PC-3 (cell line): ENCODE measurements at regions not wholly inside any gene's neighbourhood (a gene's known extent, or its start where the extent isn't known, plus 50 kb on each side); places are given as distances from the start of the nearest gene placed in this dataset.

Experiments
- ATAC-seq: fragments of 200-7000 bp; cut with Tn5 transposase; 2 replicates; pipeline ENCODE4 v1.9.1; 2020; ENCODE audit warnings: mild to moderate bottlenecking, moderate library complexity
- BruUV-seq: library from RNA; stranded (reverse); fragments of 400-500 nt; replicated peaks from 2 replicates; lab custom pipeline; 2021; lab: Mats Ljungman, UMichigan
- CTCF ChIA-PET: fragments of 300-600 bp; sonication (Branson Sonifier 250); formaldehyde crosslinking; loops from one replicate; lab custom pipeline; 2022; ENCODE audit warnings: antibody characterized with exemption; lab: Charles Lee
- POLR2A ChIA-PET: fragments of 300-600 bp; sonication (Branson Sonifier 250); formaldehyde crosslinking; loops from one replicate; lab custom pipeline; 2022; ENCODE audit warnings: antibody characterized with exemption; ENCODE audit not compliant: unreplicated experiment; lab: Charles Lee
- DNase-seq: peaks from one replicate; pipeline ENCODE4 v3.0.0-alpha.2; 2015
- H2AFZ ChIP-seq: fragments of 300-600 bp; sonication (generic); 2 replicates; pipeline ENCODE4 v1.6.0; 2016; ENCODE audit warnings: antibody characterized with exemption, low read length
- H3F3A ChIP-seq: fragments of 300-600 bp; sonication (generic); one replicate; pipeline ENCODE4 v1.6.0; 2017; ENCODE audit warnings: antibody characterized with exemption, low read length, control low read depth, mild to moderate bottlenecking; ENCODE audit not compliant: unreplicated experiment
- H3K27ac ChIP-seq: fragments of 300-600 bp; sonication (generic); 2 replicates; pipeline ENCODE4 v1.5.1; 2016; ENCODE audit warnings: mild to moderate bottlenecking, low read length
- H3K27me3 ChIP-seq: fragments of 300-600 bp; sonication (generic); 2 replicates; pipeline ENCODE4 v1.6.1; 2016; ENCODE audit warnings: low read length, mixed read lengths
- H3K36me3 ChIP-seq: fragments of 300-600 bp; sonication (generic); 2 replicates; pipeline ENCODE4 v1.6.1; 2016; ENCODE audit warnings: low read depth, mixed run types, low read length, mixed read lengths
- H3K4me1 ChIP-seq: fragments of 300-600 bp; sonication (generic); 2 replicates; pipeline ENCODE4 v1.5.1; 2016; ENCODE audit warnings: low read length; ENCODE audit not compliant: insufficient read depth
- H3K4me2 ChIP-seq: fragments of 300-600 bp; sonication (generic); 2 replicates; pipeline ENCODE4 v1.6.0; 2016; ENCODE audit warnings: low read length
- H3K4me3 ChIP-seq: fragments of 300-600 bp; sonication (generic); 2 replicates; pipeline ENCODE4 v1.5.1; 2016; ENCODE audit warnings: mild to moderate bottlenecking, low read length, mixed read lengths
- H3K79me2 ChIP-seq: fragments of 300-600 bp; sonication (generic); 2 replicates; pipeline ENCODE4 v1.6.1; 2017; ENCODE audit warnings: low read length, mixed read lengths
- H3K9ac ChIP-seq: fragments of 300-600 bp; sonication (generic); 2 replicates; pipeline ENCODE4 v1.6.0; 2016; ENCODE audit warnings: mild to moderate bottlenecking, low read length
- H3K9me2 ChIP-seq: fragments of 300-600 bp; sonication (generic); replicated peaks from 2 replicates; pipeline ENCODE4 v1.6.1; 2016; ENCODE audit warnings: mixed run types, low read length, mixed read lengths
- H3K9me3 ChIP-seq: fragments of 300-600 bp; sonication (generic); 2 replicates; pipeline ENCODE4 v1.6.1; 2016; ENCODE audit warnings: low read length, mixed read lengths
- H4K20me1 ChIP-seq: fragments of 300-600 bp; sonication (generic); 2 replicates; pipeline ENCODE4 v1.6.1; 2016; ENCODE audit warnings: low read length, mixed read lengths
- CTCF ChIP-seq: fragments of 300-600 bp; sonication (generic); conservative IDR thresholded peaks from 2 replicates; pipeline ENCODE4 v1.5.1; 2017; ENCODE audit warnings: antibody characterized with exemption, low read depth, mild to moderate bottlenecking, low read length
- EZH2 ChIP-seq: fragments of 300-600 bp; sonication (generic); IDR thresholded peaks from one replicate; pipeline ENCODE4 v1.6.1; 2017; ENCODE audit warnings: antibody characterized with exemption, mild to moderate bottlenecking, low read length; ENCODE audit not compliant: unreplicated experiment
- EZH2phosphoT487 ChIP-seq: fragments of 300-600 bp; sonication (generic); IDR thresholded peaks from 2 replicates; pipeline ENCODE4 v1.6.1; 2018; ENCODE audit warnings: mild to moderate bottlenecking, antibody characterized with exemption, low read length, borderline replicate concordance
- intact Hi-C: fragments of 100-400 bp; cut with micrococcal nuclease; formaldehyde crosslinking; loops from 2 replicates; pipeline ENCODE4 v1.9.0; 2023

GRCh38 chr1:234745276-234745675 is 135.3 kb upstream of the IRF2BP2 start:
- no peaks in the 10 kb centered on the region for H3K9me3 ChIP-seq
- H2AFZ ChIP-seq, result no peak overlapping the region
- intact Hi-C loops, result no loop called here
- H3K4me2 ChIP-seq, result no peak overlapping the region
- no peaks in the 10 kb centered on the region for H3K9me2 ChIP-seq
- H3K27me3 ChIP-seq, result no peaks in the 10 kb centered on the region
- no peaks in the 10 kb centered on the region for H3F3A ChIP-seq
- BruUV-seq, result no TSS peak
- no peak overlapping the region for H3K27ac ChIP-seq
- H4K20me1 ChIP-seq, result no peaks in the 10 kb centered on the region
- no peak overlapping the region for H3K9ac ChIP-seq
- POLR2A ChIA-PET, result no interaction called here
- no peaks in the 10 kb centered on the region for H3K36me3 ChIP-seq
- no peak overlapping the region for H3K4me3 ChIP-seq
- no peak for TF ChIP-seq CTCF
- TF ChIP-seq EZH2phosphoT487, result no peak
- no peak for TF ChIP-seq EZH2
- H3K79me2 ChIP-seq, result no peaks in the 10 kb centered on the region
- H3K4me1 ChIP-seq, result peaks cover 26% of the 10 kb centered on the region
- CTCF ChIA-PET, result no interaction called here
- ATAC-seq, result no peak
- no peak for DNase-seq

GRCh38 chr1:234743791-234744611 is 134.0 kb upstream of the IRF2BP2 start:
- Histone ChIP-seq H3K4me1 (peaks cover 26% of the 10 kb centered on the region), H3K79me2 (no peaks in the 10 kb centered on the region), H3K9ac (no peak overlapping the region), H2AFZ (no peak overlapping the region), H3K27ac (no peak overlapping the region), H3K9me2 (no peaks in the 10 kb centered on the region), H3K27me3 (no peaks in the 10 kb centered on the region), H3K36me3 (no peaks in the 10 kb centered on the region), H3K4me2 (no peak overlapping the region), H3F3A (no peaks in the 10 kb centered on the region), H3K9me3 (no peaks in the 10 kb centered on the region), H3K4me3 (no peak overlapping the region), H4K20me1 (no peaks in the 10 kb centered on the region)
- DNase-seq (no peak), ATAC-seq (no peak)
- POLR2A ChIA-PET, result no interaction called here
- intact Hi-C loops, result no loop called here
- no peak for TF ChIP-seq EZH2
- no peak for TF ChIP-seq CTCF
- TF ChIP-seq EZH2phosphoT487, result no peak
- CTCF ChIA-PET, result interaction anchor here (0.7 kb wide), 1 partner anchor 358 kb away, joined by 3 read pairs; no protein-coding TSS in a partner anchor
- no TSS peak for BruUV-seq

- Histone ChIP-seq H3K79me2 (no peaks in the 10 kb centered on the region), H3K27ac (no peak overlapping the region), H4K20me1 (no peaks in the 10 kb centered on the region), H3F3A (no peaks in the 10 kb centered on the region), H3K9ac (no peak overlapping the region), H3K36me3 (no peaks in the 10 kb centered on the region), H3K4me2 (no peak overlapping the region), H3K9me2 (no peaks in the 10 kb centered on the region), H3K4me3 (no peak overlapping the region), H3K9me3 (no peaks in the 10 kb centered on the region), H3K27me3 (no peaks in the 10 kb centered on the region), H2AFZ (no peak overlapping the region), H3K4me1 (peaks cover 26% of the 10 kb centered on the region)
- ChIA-PET CTCF (no interaction called here), POLR2A (no interaction called here)
- BruUV-seq, result no TSS peak
- TF ChIP-seq CTCF, result no peak
- TF ChIP-seq EZH2phosphoT487, result no peak
- TF ChIP-seq EZH2, result no peak
- ATAC-seq, result no peak
- intact Hi-C loops, result no loop called here
- no peak for DNase-seq
Measured at GRCh38 chr1:234742622-234743021, 132.6 kb upstream of the IRF2BP2 start.
